Panc1 (cell line): ENCODE measurements at regions not wholly inside any gene's neighbourhood (a gene's known extent, or its start where the extent isn't known, plus 50 kb on each side); places are given as distances from the start of the nearest gene placed in this dataset.

Experiments used
- ATAC-seq: fragments of 200-7000 bp; cut with Tn5 transposase; 2 replicates; pipeline ENCODE4 v1.9.1; 2020; ENCODE audit warnings: mild to moderate bottlenecking, moderate library complexity
- BruUV-seq: library from RNA; stranded (reverse); fragments of 400-500 nt; replicated peaks from 2 replicates; lab custom pipeline; 2021; lab: Mats Ljungman, UMichigan
- CTCF ChIA-PET: fragments of 300-600 bp; sonication (Branson Sonifier 250); formaldehyde crosslinking; loops from one replicate; lab custom pipeline; 2022; ENCODE audit warnings: antibody characterized with exemption; lab: Charles Lee
- POLR2A ChIA-PET: fragments of 300-600 bp; sonication (Branson Sonifier 250); formaldehyde crosslinking; loops from one replicate; lab custom pipeline; 2022; ENCODE audit warnings: antibody characterized with exemption; lab: Charles Lee
- DNase-seq: peaks from one replicate; pipeline ENCODE4 v3.0.0-alpha.2; 2010; ENCODE audit warnings: low read depth, low spot score
- H3K27ac ChIP-seq: 2 replicates; pipeline ENCODE4 v1.5.1; 2011; ENCODE audit warnings: mild to moderate bottlenecking, low read length, inconsistent platforms
- H3K27me3 ChIP-seq: fragments of 200-500 bp; sonication (Bioruptor generic); 2 replicates; pipeline ENCODE4 v1.6.0; 2014; ENCODE audit warnings: low read length, inconsistent platforms; ENCODE audit not compliant: control insufficient read depth, insufficient read depth
- H3K36me3 ChIP-seq: fragments of 200-500 bp; sonication (Bioruptor generic); 2 replicates; pipeline ENCODE4 v1.5.1; 2014; ENCODE audit warnings: inconsistent platforms, mild to moderate bottlenecking, low read length, moderate library complexity; ENCODE audit not compliant: control insufficient read depth, insufficient read depth
- H3K4me1 ChIP-seq: 2 replicates; pipeline ENCODE4 v1.5.1; 2011; ENCODE audit warnings: inconsistent platforms, mild to moderate bottlenecking, low read length, moderate library complexity; ENCODE audit not compliant: control insufficient read depth, insufficient read depth
- H3K4me3 ChIP-seq, 2 experiments: 2 replicates each; pipeline ENCODE4 v1.5.1; 2011 to 2012; ENCODE audit warnings: low read depth in 2 of 2, low read length in 2 of 2, mild to moderate bottlenecking in 2 of 2, inconsistent platforms in 1 of 2, moderate library complexity in 1 of 2
- H3K9me3 ChIP-seq: fragments of 200-500 bp; sonication (Bioruptor generic); 2 replicates; pipeline ENCODE4 v1.5.1; 2014; ENCODE audit warnings: low read depth, mild to moderate bottlenecking, inconsistent platforms, low read length, moderate library complexity; ENCODE audit not compliant: control insufficient read depth, insufficient read depth
- POLR2AphosphoS5 ChIP-seq: IDR thresholded peaks from 2 replicates; pipeline ENCODE4 v1.6.1; 2012; ENCODE audit warnings: mild to moderate bottlenecking, low read depth, low read length, moderate library complexity
- SIN3A ChIP-seq: IDR thresholded peaks from 2 replicates; pipeline ENCODE4 v1.6.1; 2012; ENCODE audit warnings: low read depth, mild to moderate bottlenecking, low read length, moderate library complexity, borderline replicate concordance; ENCODE audit not compliant: insufficient read depth
- TCF7L2 ChIP-seq: IDR thresholded peaks from 2 replicates; pipeline ENCODE4 v1.6.1; 2011; ENCODE audit warnings: mild to moderate bottlenecking, low read depth, low read length, inconsistent platforms
- in situ Hi-C: cut with HindIII; loops from 2 replicates; pipeline ENCODE4 v1.10.0; 2016; ENCODE audit warnings: low sequenced_read_pairs, low pct_unique_long_range_greater_than_20kb
- intact Hi-C: fragments of 100-400 bp; cut with micrococcal nuclease; formaldehyde crosslinking; loops from one replicate; pipeline ENCODE4 v1.10.0; 2022; ENCODE audit not compliant: unreplicated experiment
- TF ChIP-seq, protein P1 (sequence below): fragments of 450-650 bp; IDR thresholded peaks from 2 replicates; pipeline ENCODE4 v1.5.1; 2017; ENCODE audit warnings: mild to moderate bottlenecking
- TF ChIP-seq, protein P2 (sequence below), 2 experiments: IDR thresholded peaks; 2 replicates each; pipeline ENCODE4 v1.6.1; 2011 to 2012; ENCODE audit warnings: low read depth in 2 of 2, control low read depth in 1 of 2, low read length in 1 of 2, mild to moderate bottlenecking in 1 of 2, moderate library complexity in 1 of 2; ENCODE audit not compliant: insufficient read depth in 1 of 2

DNA sequence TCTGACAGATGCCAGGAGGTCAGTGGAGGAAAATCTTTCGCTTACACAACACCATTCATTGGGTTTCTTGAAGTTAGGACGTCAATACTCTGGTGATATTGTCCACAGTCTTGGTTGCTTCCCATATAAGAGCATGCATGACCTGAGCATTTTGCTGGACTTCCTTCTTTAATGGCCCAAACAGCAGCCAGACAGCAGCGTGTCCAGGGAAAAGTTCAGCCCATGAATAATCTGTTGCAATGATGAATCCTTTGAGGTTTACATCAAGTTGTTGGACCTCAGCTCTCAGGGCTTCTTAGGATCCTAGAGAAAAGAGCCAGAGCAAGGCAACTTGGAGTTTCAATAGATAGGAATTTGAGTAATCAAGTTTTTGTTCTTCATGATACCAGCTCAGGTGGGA, 155.6 kb upstream of the MGAT5 start:
- in situ Hi-C loops (no loop called here), intact Hi-C loops (no loop called here)
- Histone ChIP-seq H3K27me3 (no peaks in the 10 kb centered on the region; the same call in 1 of the 2 replicates), H3K4me1 (no peaks in the 10 kb centered on the region), H3K9me3 (no peaks in the 10 kb centered on the region), H3K36me3 (no peaks in the 10 kb centered on the region), H3K4me3 (no peak overlapping the region), H3K27ac (no peak overlapping the region)
- no peak for DNase-seq
- CTCF ChIA-PET, result no interaction called here
- no TSS peak for BruUV-seq
- POLR2A ChIA-PET, result no interaction called here
- TF ChIP-seq, protein P1, sequence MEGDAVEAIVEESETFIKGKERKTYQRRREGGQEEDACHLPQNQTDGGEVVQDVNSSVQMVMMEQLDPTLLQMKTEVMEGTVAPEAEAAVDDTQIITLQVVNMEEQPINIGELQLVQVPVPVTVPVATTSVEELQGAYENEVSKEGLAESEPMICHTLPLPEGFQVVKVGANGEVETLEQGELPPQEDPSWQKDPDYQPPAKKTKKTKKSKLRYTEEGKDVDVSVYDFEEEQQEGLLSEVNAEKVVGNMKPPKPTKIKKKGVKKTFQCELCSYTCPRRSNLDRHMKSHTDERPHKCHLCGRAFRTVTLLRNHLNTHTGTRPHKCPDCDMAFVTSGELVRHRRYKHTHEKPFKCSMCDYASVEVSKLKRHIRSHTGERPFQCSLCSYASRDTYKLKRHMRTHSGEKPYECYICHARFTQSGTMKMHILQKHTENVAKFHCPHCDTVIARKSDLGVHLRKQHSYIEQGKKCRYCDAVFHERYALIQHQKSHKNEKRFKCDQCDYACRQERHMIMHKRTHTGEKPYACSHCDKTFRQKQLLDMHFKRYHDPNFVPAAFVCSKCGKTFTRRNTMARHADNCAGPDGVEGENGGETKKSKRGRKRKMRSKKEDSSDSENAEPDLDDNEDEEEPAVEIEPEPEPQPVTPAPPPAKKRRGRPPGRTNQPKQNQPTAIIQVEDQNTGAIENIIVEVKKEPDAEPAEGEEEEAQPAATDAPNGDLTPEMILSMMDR, result no peak
- no peak for TF ChIP-seq SIN3A
- no peak for TF ChIP-seq POLR2AphosphoS5
- no peak for TF ChIP-seq TCF7L2
- TF ChIP-seq, protein P2, sequence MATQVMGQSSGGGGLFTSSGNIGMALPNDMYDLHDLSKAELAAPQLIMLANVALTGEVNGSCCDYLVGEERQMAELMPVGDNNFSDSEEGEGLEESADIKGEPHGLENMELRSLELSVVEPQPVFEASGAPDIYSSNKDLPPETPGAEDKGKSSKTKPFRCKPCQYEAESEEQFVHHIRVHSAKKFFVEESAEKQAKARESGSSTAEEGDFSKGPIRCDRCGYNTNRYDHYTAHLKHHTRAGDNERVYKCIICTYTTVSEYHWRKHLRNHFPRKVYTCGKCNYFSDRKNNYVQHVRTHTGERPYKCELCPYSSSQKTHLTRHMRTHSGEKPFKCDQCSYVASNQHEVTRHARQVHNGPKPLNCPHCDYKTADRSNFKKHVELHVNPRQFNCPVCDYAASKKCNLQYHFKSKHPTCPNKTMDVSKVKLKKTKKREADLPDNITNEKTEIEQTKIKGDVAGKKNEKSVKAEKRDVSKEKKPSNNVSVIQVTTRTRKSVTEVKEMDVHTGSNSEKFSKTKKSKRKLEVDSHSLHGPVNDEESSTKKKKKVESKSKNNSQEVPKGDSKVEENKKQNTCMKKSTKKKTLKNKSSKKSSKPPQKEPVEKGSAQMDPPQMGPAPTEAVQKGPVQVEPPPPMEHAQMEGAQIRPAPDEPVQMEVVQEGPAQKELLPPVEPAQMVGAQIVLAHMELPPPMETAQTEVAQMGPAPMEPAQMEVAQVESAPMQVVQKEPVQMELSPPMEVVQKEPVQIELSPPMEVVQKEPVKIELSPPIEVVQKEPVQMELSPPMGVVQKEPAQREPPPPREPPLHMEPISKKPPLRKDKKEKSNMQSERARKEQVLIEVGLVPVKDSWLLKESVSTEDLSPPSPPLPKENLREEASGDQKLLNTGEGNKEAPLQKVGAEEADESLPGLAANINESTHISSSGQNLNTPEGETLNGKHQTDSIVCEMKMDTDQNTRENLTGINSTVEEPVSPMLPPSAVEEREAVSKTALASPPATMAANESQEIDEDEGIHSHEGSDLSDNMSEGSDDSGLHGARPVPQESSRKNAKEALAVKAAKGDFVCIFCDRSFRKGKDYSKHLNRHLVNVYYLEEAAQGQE (IDR thresholded peaks at IDR 0.05; ENCODE audit: insufficient read depth in 1 of 2, low read depth in 2 of 2, low read length in 1 of 2), result no peak
- ATAC-seq, result no peak

DNA sequence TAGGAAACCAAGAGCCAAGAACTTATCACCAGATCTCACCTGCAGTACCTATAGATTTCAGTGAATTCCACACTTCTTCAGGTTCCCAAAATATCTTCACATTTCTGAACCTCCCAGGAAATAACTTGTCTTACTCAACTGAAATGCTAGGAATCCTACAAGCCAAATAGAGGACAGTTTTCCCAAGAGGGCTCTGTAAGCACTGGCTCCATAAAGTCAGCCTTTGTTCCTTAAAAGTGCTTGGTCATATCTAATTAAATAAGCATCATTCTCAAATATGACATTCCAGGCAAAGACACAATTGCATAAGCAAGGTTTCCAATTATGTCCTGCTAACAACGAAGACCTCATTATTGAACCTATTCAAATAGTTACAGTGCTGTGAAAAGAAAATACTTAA, 154.6 kb upstream of the MGAT5 start:
- in situ Hi-C loops (no loop called here), intact Hi-C loops (no loop called here)
- no TSS peak for BruUV-seq
- H3K36me3 ChIP-seq, result no peaks in the 10 kb centered on the region
- no peaks in the 10 kb centered on the region for H3K4me1 ChIP-seq
- H3K27me3 ChIP-seq, result no peaks in the 10 kb centered on the region; the same call in 1 of the 2 replicates
- ChIA-PET POLR2A (no interaction called here), CTCF (no interaction called here)
- no peak overlapping the region for H3K27ac ChIP-seq
- TF ChIP-seq SIN3A, result no peak
- TF ChIP-seq, protein P2 (IDR thresholded peaks at IDR 0.05; ENCODE audit: insufficient read depth in 1 of 2, low read depth in 2 of 2, low read length in 1 of 2), result no peak
- TF ChIP-seq POLR2AphosphoS5, result no peak
- TF ChIP-seq, protein P1, result no peak
- H3K4me3 ChIP-seq, result no peak overlapping the region
- no peaks in the 10 kb centered on the region for H3K9me3 ChIP-seq
- DNase-seq (no peak), ATAC-seq (no peak)
